Activated T-cell treated with anti-CD3 and anti-CD28 coated beads for 1 hour (primary cell): ENCODE measurements at regions not wholly inside any gene's neighbourhood (a gene's known extent, or its start where the extent isn't known, plus 50 kb on each side); places are given as distances from the start of the nearest gene placed in this dataset.
"Not testable (repeated sequence)": the region's sequence is repeated elsewhere in the genome, so short reads cannot be mapped to it uniquely, and the experiment has no call there.

Experiments used
- DNase-seq: peaks from one replicate; pipeline ENCODE4 v3.0.0-alpha.2; 2020; ENCODE audit warnings: low read depth

GRCh38 chr3:70631716-70632307 is 319.4 kb upstream of the MDFIC2 start:
- no peak for DNase-seq

DNA sequence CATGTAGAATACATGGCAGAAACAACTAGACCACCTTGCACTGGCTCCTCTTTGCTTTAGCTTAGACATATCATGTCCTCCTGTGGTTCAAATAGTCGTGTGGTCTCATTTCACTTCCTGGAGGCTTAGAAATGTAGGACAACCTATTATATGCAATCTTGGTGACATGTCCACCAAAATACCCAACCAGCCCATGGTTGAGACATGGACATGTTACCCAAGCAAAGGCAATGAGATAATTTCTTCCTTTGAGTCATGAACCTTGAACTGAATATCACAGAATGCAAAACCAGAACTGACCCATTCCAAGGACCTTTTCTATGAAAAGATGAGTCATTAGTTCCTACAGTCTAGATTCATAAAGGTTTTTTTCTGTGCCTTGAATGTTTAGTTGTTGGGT is 309.0 kb upstream of the MDFIC2 start:
- DNase-seq: no peak

DNA sequence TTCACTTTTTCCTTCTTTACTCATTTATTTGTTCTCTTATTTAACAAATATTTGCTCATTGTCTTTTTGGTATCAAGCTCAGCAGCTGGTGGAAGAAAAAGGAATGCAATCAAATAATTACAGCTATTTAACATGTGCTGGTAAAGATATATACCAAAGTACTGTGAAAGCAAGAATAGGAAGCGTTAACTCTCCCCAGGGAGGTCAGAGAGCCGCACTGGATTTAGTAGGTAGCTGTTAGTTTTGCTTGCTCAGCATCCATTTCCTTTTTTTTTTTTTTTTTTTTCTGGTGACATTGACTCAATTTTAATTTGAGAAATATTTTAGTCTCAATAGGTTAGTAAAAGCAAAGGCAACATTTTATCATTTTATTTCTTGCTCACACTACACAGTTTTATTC is 308.5 kb upstream of the MDFIC2 start:
- DNase-seq: no peak

DNA sequence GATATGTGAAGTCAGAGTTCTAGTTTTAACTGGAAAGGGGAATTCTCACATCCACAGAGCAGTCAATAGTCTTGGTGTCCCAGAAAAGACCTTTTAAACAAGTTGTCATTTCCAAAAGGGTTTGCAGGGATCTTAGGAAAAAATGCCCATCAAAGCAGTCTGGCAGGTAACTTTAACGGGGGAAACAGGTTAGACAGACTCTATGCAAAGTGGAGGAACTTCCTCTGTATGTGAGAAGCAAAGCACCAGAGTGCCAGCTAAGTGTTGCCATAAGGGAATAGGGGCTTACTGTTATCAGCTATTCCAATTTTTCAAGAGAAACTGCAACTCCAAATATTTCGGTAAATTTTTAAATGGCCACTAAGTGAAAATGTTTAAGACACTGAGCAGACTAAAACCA is 307.9 kb upstream of the MDFIC2 start:
- DNase-seq: no peak

- DNase-seq: no peak
These were observed 305.7 kb upstream of the MDFIC2 start for GRCh38 chr3:70618151-70618550.

DNA sequence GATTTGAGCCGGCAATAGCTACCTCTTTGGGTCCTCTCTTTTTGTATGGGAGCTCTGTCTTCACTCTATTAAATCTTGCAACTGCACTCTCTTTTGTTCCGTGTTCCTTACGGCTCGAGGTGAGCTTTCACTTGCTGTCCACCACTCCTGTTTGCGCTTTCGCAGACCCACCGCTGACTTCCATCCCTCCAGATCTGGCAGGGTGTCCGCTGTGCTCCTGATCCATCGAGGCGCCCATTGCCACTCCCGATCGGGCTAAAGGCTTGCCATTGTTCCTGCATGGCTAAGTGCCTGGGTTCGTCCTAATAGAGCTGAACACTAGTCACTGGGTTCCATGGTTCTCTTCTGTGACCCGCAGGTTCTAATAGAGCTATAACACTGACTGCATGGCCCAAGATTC is 304.9 kb upstream of the MDFIC2 start:
- not testable (repeated sequence) for DNase-seq

- no peak for DNase-seq
These were observed 302.8 kb upstream of the MDFIC2 start for GRCh38 chr3:70615286-70615685.

DNA sequence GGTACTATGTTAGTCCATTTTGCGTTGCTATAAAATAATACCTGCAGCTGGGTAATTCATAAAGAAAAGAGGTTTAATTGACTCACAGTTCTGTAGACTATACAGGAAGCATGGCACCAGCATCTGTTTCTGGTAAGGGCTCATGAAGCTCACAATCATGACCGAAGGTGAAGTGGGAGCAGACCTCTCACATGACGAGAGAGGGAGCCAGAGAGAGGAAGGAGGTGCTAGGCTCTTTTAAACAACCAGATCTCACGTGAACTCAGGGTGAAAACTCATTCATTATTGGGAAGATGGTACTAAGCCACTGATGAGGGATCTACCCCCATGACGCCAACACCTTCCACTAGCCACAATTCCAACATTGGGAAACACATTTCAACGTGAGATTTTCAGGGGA is 301.7 kb upstream of the MDFIC2 start:
- DNase-seq: no peak

DNA sequence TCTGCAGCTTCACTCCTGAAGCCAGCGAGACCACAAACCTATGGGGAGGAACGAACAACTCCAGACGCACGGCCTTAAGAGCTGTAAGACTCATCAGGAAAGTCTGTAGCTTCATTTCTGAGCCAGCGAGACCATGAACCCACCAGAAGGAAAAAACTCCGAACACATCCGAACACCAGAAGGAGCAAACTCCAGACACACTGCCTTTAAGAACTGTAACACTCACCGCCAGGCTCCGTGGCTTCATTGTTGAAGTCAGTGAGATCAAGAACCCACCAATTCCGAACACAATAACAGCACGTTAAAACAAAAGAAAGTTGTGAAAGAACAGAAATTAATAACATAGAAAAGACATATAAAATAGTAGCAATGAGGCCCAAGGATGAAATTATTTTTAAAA is 300.5 kb upstream of the MDFIC2 start:
- DNase-seq: no peak

DNA sequence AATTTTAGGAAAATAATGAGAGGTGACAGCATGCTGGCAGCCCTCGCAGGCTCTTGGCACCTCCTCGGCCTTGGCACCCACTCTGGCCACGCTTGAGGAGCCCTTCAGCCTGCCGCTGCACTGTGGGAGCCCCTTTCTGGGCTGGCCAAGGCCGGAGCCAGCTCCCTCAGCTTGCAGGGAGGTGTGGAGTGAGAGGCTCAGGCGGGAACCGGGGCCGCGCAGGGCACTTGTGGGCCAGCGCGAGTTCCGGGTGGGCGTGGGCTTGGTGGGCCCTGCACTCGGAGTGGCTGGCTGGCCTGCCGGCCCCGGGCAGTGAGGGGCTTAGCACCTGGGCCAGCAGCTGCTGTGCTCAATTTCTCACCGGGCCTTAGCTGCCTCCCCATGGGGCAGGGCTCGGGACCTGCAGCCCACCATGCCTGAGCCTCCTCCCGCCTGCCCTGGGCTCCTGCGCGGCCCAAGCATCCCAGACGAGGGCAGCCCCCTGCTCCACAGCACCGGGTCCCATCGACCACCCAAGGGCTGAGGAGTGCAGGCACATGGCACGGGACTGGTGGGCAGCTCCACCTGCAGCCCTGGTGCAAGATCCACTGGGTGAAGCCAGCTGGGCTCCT is 299.3 kb upstream of the MDFIC2 start:
- not testable (repeated sequence) for DNase-seq

- DNase-seq: no peak
These were observed 296.0 kb upstream of the MDFIC2 start for GRCh38 chr3:70608434-70608833.

- DNase-seq: no peak
These were observed 295.0 kb upstream of the MDFIC2 start for GRCh38 chr3:70607469-70607868.

DNA sequence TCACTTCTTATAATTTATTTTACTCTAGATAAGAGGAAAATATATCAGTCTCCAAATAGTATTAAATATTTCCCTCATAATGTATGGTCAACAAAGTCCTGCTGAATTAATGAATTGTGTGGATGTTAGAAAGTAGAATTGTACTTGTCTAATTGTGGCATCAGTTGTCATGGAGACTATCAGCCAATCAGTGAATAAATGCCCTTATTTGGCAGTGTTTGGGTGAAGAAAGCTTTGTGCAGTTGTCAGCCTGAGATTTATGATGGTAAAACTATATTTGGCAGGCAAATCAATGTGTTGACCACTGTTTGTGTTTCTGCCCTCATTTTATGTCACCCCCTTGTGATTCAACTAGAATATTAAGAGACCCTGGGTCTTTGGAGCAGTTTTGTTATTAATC is 293.6 kb upstream of the MDFIC2 start:
- DNase-seq: no peak

DNA sequence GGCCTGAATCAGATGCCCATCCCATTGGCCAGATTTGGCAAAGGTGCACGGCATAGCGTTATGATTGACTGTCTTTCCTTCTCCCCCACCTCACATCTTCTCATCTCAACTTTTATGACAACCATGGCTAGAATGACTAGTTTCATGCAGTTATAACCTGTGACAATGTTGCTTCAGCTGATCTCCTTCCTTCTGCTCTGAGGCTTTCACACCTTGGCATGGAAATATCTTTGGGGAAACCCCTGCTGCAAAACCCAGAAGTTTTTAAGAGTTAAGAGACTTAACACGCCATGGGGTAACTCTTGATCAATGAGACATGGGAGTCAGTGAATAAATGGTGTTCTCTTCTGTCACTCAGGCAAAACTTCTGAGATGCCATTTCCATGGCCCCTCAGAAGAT is 290.7 kb upstream of the MDFIC2 start:
- no peak for DNase-seq

DNA sequence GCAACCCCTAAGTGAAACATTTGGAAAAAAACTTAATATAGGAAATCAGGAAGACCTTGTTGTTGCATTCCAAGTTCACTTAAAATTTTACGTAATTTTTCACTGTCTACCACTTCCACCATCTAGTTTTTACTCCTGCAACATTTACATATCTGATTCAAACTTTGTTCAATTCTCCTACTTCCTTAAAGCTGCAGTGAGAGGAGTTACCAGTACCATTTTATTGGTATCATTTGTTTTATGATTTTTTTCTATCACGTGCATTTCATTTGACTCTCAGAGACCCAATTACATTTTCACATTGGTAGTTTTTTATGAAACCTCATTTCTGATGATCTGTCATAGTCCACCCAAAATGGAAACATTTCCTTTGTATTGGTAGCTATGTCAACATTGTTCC is 284.9 kb upstream of the MDFIC2 start:
- DNase-seq: no peak

DNA sequence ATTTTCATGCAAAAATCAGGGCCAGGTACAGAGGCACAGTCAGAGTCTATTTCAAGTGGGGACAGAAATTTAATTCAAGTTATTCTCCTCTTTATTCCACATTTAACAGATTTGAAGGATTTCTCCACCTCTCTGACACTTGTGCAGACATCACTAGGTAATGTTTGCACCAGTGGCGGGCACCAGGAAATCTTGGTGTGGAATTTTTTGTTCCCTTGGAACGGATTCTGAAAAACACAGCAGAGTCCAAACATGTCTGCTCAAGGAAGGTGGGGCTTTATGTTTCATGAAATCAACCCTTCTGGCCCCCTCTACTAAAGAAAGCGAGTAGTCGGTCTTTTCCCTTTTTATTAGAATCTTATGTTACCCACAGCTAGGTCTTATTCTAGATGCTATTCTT is 271.2 kb upstream of the MDFIC2 start:
- no peak for DNase-seq

DNA sequence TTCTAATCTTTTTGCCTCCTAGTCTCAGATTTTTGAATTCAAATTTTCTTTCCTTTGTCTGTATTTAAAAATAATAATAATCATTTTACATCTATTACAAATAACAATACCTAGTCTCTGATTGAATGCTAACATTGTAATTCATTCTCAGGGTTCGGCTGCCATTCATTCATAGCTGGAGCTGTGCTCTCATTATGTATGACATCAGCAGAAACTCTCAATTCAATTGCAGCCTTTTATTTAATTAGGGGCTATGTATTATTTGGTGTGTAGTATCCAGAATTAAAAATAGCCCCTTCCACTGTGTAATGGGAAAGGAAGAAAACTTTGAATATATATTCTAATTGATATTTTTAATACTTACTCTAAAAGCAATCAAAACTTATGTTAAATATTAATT is 270.4 kb upstream of the MDFIC2 start:
- no peak for DNase-seq

DNA sequence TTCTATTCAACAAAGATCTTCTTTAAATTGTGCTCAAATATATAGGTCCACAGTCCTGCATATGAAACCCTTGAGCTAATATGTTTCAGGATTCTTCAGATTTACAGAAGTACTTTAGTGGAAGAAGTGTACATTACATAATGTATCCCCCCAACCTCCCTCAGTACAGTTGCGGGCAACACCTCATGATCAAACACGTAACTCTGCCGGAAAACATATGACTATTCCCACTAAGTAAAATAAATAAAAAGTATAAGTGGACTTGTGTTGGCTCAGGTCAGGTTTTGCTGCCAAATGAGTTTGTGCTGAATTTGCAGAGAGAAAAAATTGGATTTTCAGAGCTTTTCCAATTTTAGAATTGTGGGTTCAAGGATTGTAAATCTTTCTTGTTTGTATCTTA is 267.6 kb upstream of the MDFIC2 start:
- no peak for DNase-seq

- no peak for DNase-seq
These were observed 259.3 kb upstream of the MDFIC2 start for GRCh38 chr3:70571696-70572095.

DNA sequence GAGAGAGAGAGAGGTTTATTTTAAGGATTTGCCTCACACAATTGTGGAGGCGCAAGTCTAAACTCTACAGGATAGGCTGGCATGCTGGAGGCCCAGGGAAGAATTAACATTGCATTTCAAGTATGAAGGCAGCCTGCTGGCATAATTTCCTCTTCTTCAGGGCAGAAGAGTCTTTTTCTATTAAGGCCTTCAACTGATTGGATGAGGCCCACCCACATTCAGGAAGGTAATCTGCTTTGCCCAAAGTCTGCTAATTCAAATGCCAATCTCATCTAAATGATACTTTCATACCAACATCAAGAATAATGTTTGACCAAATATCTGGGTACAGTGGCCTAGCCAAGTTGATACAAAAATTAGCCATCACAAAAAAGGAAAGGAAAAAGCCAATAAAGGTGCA is 258.1 kb upstream of the MDFIC2 start:
- no peak for DNase-seq

- no peak for DNase-seq
These were observed 256.2 kb upstream of the MDFIC2 start for GRCh38 chr3:70568626-70569025.

DNA sequence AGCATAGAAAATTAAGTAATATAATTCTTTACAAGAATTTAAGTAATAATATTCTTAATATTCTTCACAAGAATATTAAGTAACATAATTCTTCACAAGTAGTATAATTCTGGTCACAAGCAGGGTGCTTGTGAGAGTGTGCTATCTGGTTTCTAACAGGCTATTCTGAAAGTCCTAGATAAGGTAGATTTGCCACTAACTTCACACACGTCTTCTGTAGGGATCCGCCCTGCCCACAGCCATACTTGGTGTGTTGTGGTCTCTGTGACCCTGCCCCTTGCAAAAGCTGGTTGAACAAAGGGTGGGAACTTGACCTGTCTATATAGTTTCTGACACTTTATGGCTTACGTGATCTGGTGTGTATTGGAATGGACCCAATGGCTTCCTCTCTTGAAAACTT is 253.4 kb upstream of the MDFIC2 start:
- DNase-seq: no peak

GRCh38 chr3:70564552-70564951 is 252.1 kb upstream of the MDFIC2 start:
- no peak for DNase-seq

GRCh38 chr3:70561796-70562195 is 249.4 kb upstream of the MDFIC2 start:
- DNase-seq: no peak

DNA sequence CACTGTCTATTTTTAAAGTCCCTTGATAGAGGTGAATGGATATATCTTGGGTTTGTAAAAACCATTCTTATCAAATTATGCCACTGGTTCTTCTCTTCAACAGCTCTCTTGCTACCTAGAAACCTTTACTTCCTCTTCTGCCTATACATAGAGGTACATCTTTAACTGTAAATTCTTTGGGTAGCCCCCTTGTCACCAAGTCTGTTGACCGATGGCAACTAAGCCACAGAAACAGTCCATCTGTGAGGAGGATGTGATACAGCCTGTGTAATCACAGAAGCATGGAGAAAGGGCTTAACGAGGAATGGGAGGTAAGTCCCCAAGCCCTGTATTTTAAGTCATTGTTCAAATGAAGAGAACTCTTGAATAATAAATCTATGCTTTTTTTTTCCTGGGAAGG is 246.5 kb upstream of the MDFIC2 start:
- no peak for DNase-seq
